HG03097 (cell line): ENCODE measurements at regions not wholly inside any gene's neighbourhood (a gene's known extent, or its start where the extent isn't known, plus 50 kb on each side); places are given as distances from the start of the nearest gene placed in this dataset.

Source experiments
- ATAC-seq: cut with Tn5 transposase; IDR thresholded peaks from one replicate; pipeline ENCODE4 v1.9.1; 2021; ENCODE audit not compliant: unreplicated experiment, low FRiP score

- ATAC-seq = no peak
Observed at GRCh38 chr3:103923907-103924306, 1442.8 kb upstream of the ALCAM start.

DNA sequence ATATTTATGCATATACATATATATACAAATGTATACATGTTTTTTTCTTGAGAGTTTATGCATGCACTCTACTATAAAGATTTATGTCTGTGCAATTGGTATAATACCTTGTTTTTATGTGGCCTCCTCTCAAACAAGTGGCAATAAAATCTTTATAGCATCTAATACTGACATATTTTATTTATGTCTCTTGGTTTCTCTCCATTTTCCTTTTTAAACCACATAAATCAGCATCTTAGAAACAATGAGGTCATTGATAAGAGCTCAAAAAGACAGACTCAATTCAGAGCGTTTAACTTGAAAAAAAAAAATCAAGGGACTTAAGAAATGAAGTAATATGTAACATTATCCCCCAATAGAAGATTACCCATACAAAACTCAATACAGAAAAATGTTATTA is 1442.2 kb upstream of the ALCAM start:
- ATAC-seq = no peak

DNA sequence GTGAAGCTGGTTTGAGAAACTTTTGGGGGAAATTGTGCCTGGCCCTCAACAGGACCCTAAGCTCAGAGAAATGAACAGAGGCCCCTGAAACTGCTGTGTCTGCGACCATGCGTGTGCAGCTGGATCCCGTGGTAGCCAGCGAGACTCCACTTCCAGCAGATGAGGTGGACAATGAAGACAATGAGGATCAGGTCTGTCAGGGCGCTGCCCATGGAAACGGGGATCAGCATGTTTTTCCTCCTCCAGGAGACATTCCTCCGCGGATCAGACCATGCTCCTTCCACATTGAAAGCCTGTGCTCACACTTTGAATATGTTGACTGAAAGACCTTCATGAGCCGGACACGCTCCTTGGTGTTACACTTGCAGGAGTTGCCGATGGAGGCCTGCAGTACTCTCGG is 1439.8 kb upstream of the ALCAM start:
- ATAC-seq = no peak

- no peak for ATAC-seq
Observed at GRCh38 chr3:103927896-103928295, 1438.8 kb upstream of the ALCAM start.

- ATAC-seq = no peak
Observed at GRCh38 chr3:103937094-103937493, 1429.6 kb upstream of the ALCAM start.

- ATAC-seq = no peak
Observed at GRCh38 chr3:103947062-103947461, 1419.6 kb upstream of the ALCAM start.

- ATAC-seq = no peak
Observed at GRCh38 chr3:103949693-103950092, 1417.0 kb upstream of the ALCAM start.

DNA sequence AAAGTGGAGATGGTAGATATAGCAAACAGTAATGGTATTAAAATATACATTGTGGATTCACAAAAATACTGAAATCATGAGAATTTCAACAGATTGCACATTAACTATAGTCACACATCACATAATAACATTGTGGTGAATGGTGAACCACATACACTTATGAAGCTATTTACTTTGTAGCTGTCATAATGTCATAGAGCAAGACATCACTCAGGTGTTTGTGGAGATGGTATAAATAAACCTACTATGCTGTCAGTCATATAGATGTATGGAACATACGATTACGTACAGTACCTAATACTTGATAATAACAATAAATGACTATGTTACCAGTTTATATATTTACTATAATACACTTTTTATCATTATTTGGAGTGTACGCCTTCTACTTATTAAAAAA is 1416.0 kb upstream of the ALCAM start:
- no peak for ATAC-seq

- no peak for ATAC-seq
Observed at GRCh38 chr3:103953796-103954195, 1412.9 kb upstream of the ALCAM start.

- ATAC-seq = no peak
Observed at GRCh38 chr3:103960819-103961218, 1405.9 kb upstream of the ALCAM start.

DNA sequence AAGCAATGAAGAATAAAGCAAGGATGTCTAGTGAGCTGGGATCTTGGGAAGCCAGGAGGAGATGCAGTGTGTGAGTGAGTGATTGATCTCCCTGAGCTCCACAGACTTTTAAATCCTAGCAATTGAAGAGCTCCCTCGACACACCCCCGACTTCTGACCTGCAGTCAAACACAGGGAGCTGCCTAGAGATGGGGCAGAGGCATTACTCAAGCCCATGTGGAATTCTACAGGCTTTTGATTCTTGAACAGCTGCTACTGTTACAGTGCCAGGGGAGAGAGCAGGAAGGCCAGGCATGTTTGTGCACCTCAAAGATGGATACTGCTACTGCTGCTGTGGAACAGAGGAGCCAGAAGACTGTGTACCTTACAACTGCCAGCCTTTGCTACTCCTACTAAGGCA is 1403.1 kb upstream of the ALCAM start:
- no peak for ATAC-seq

DNA sequence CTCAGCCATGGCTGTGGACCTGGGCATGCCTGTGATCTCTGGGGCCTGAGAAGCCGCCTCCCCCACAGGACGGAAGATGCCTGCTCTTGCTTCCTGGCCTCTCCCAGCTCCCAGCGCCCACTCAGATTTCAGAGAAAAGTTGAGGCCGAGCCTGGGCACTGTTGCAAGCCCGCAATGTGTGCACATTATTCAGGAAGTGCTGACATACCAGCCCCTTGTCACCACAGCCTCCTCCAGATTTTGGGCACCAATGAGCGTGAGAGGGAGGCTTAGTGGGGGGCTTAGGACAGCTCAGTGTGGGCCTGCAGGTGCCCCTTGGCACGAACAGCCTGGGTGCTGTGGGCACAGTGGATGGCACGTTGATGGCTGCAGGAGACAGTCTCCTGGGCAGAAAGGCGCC is 1400.9 kb upstream of the ALCAM start:
- no peak for ATAC-seq

GRCh38 chr3:103966749-103967148 is 1400.0 kb upstream of the ALCAM start:
- ATAC-seq = no peak

- peak; percentile 60 for ATAC-seq
Observed at GRCh38 chr3:103968131-103968530, 1398.6 kb upstream of the ALCAM start.

DNA sequence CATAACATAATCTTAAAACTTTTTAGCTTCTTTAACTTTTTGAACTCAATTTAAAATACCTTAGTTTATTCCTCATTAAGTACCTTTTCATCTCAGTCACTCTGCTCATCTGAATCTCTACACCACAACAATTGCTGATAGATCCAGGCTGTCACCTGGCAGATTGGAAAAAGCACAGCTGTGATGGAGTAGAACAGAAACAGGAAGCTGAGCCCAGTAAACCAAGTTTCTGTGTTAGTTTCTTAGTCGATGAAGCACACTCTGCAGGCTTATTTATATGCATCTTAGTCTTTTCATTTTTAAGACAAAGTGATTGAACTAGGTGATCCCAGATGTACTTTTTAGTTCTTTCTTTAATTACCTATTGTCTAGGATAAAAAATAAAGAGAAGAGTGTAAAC is 1398.0 kb upstream of the ALCAM start:
- ATAC-seq = peak; percentile 92

- peak; percentile 83 for ATAC-seq
Observed at GRCh38 chr3:103976931-103977339, 1389.8 kb upstream of the ALCAM start.

- no peak for ATAC-seq
Observed at GRCh38 chr3:103977417-103977816, 1389.3 kb upstream of the ALCAM start.

- ATAC-seq = no peak
Observed at GRCh38 chr3:103991461-103992115, 1375.1 kb upstream of the ALCAM start.

- ATAC-seq = no peak
Observed at GRCh38 chr3:103992469-103992868, 1374.2 kb upstream of the ALCAM start.

- no peak for ATAC-seq
Observed at GRCh38 chr3:104004956-104005355, 1361.8 kb upstream of the ALCAM start.

DNA sequence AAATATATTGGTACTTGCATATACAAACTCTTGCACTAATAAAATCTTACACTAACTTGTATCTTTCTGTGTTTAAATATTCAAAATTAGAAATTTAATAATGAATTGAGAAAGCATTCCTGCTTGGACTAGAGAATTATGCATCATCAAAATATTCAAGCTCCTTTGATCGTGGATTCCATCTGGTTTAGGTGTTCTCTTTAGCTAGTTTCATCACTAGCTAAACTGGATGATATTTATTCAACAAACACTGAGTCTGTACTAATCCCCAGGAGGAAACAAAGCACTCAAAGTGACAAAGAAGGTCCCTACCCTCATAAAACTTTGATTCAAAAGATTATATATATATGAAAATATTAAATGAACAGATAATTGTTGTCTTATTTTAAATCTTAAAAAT is 1360.9 kb upstream of the ALCAM start:
- ATAC-seq = no peak

DNA sequence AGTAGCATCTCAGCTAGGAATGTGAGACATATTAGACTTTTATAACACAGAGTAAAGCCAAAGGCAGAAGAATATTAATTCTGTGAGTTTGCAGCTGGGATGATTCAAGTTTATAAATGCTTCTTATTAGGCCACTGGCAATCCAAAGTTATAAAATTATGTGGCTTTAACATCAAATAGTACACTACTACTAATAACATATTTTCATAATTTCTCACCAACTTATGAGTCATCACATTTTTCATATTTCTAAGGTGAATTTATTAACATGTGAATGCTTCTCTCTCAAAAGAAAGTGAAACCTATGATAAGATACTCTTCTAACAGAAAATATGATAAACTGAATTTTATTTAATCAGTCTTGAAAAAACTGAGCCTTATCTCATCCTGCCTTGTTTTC is 1348.2 kb upstream of the ALCAM start:
- ATAC-seq = no peak

DNA sequence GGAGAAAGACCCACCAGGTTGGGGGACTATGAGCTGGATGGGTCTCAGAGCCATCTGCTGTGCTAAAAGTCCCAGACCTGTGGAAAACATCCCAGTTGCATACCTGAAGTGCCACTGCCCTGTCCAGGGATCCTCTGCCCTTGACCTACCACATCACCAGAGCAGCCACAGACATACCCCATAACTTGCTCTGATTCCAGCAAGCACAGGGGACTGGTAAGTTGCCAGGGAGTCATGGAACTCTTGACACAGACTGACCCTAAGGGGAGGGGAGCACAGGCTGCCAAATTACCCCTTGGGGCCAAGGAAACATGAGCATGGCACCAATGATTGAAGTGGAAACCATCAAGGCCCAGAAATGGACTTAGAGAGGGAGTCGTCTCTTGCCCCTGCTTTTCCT is 1335.1 kb upstream of the ALCAM start:
- no peak for ATAC-seq
